ENCODE measurements at regions not wholly inside any gene's neighbourhood (a gene's known extent, or its start where the extent isn't known, plus 50 kb on each side); places are given as distances from the start of the nearest gene placed in this dataset.

- no peak overlapping the region for H3K4me3 ChIP-seq (ENCODE audit: low read length)
- no peak overlapping the region for H2AFZ ChIP-seq (ENCODE audit: low read depth, low read length)
- no peak overlapping the region for H3K27ac ChIP-seq (ENCODE audit: low read length)
- H3K9me3 ChIP-seq (ENCODE audit: low read length), result no peaks in the 10 kb centered on the region
- H3K9ac ChIP-seq (ENCODE audit: low read length), result no peak overlapping the region
- H3K79me2 ChIP-seq (replicated peaks; ENCODE audit: insufficient read depth, low read length), result no peaks in the 10 kb centered on the region
- no peaks in the 10 kb centered on the region for H3F3A ChIP-seq (ENCODE audit: insufficient read depth, low read length, poor library complexity, severe bottlenecking)
- no peaks in the 10 kb centered on the region for H3K9me2 ChIP-seq (ENCODE audit: insufficient read depth, low read length)
- H3K4me2 ChIP-seq (ENCODE audit: low read length), result no peak overlapping the region
- no peak for TF ChIP-seq RAD21 (conservative IDR thresholded peaks at IDR 0.05)
- TF ChIP-seq MXI1 (conservative IDR thresholded peaks at IDR 0.05; ENCODE audit: poor library complexity, severe bottlenecking), result no peak
- no peak for TF ChIP-seq POLR2AphosphoS5 (IDR thresholded peaks at IDR 0.05)
- TF ChIP-seq EZH2 (IDR thresholded peaks at IDR 0.05; ENCODE audit: borderline replicate concordance, insufficient read depth, low read length, poor library complexity, severe bottlenecking), result no peak
- no peaks in the 10 kb centered on the region for H4K20me1 ChIP-seq (ENCODE audit: insufficient read depth)
- H3K36me3 ChIP-seq (ENCODE audit: insufficient read depth, low read length), result no peaks in the 10 kb centered on the region
- H3K27me3 ChIP-seq (ENCODE audit: insufficient read depth, low read depth, low read length), result no peaks in the 10 kb centered on the region
Observed at GRCh38 chr1:199954699-199955098, 72.8 kb upstream of the NR5A2 start.

GRCh38 chr1:199955235-199955634, 72.3 kb upstream of the NR5A2 start:
- H3K4me3 ChIP-seq (ENCODE audit: low read length), result no peak overlapping the region
- H3K9me3 ChIP-seq (ENCODE audit: low read length), result no peaks in the 10 kb centered on the region
- no peaks in the 10 kb centered on the region for H3K36me3 ChIP-seq (ENCODE audit: insufficient read depth, low read length)
- no peaks in the 10 kb centered on the region for H3K79me2 ChIP-seq (replicated peaks; ENCODE audit: insufficient read depth, low read length)
- H3K27me3 ChIP-seq (ENCODE audit: insufficient read depth, low read depth, low read length), result no peaks in the 10 kb centered on the region
- TF ChIP-seq MXI1 (conservative IDR thresholded peaks at IDR 0.05; ENCODE audit: poor library complexity, severe bottlenecking), result no peak
- no peak for TF ChIP-seq EZH2 (IDR thresholded peaks at IDR 0.05; ENCODE audit: borderline replicate concordance, insufficient read depth, low read length, poor library complexity, severe bottlenecking)
- TF ChIP-seq SMC3 (conservative IDR thresholded peaks at IDR 0.05; ENCODE audit: poor library complexity), result no peak
- no peak for TF ChIP-seq REST (IDR thresholded peaks at IDR 0.05; ENCODE audit: borderline replicate concordance)
- TF ChIP-seq, protein P1, sequence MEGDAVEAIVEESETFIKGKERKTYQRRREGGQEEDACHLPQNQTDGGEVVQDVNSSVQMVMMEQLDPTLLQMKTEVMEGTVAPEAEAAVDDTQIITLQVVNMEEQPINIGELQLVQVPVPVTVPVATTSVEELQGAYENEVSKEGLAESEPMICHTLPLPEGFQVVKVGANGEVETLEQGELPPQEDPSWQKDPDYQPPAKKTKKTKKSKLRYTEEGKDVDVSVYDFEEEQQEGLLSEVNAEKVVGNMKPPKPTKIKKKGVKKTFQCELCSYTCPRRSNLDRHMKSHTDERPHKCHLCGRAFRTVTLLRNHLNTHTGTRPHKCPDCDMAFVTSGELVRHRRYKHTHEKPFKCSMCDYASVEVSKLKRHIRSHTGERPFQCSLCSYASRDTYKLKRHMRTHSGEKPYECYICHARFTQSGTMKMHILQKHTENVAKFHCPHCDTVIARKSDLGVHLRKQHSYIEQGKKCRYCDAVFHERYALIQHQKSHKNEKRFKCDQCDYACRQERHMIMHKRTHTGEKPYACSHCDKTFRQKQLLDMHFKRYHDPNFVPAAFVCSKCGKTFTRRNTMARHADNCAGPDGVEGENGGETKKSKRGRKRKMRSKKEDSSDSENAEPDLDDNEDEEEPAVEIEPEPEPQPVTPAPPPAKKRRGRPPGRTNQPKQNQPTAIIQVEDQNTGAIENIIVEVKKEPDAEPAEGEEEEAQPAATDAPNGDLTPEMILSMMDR (IDR thresholded peaks at IDR 0.05; ENCODE audit: poor library complexity, severe bottlenecking), result no peak
- no peak overlapping the region for H3K4me2 ChIP-seq (ENCODE audit: low read length)
- no peak overlapping the region for H2AFZ ChIP-seq (ENCODE audit: low read depth, low read length)
- H3K27ac ChIP-seq (ENCODE audit: low read length), result no peak overlapping the region
- no peaks in the 10 kb centered on the region for H3K9me2 ChIP-seq (ENCODE audit: insufficient read depth, low read length)
- H3F3A ChIP-seq (ENCODE audit: insufficient read depth, low read length, poor library complexity, severe bottlenecking), result no peaks in the 10 kb centered on the region
- H3K9ac ChIP-seq (ENCODE audit: low read length), result no peak overlapping the region
- H4K20me1 ChIP-seq (ENCODE audit: insufficient read depth), result no peaks in the 10 kb centered on the region

DNA sequence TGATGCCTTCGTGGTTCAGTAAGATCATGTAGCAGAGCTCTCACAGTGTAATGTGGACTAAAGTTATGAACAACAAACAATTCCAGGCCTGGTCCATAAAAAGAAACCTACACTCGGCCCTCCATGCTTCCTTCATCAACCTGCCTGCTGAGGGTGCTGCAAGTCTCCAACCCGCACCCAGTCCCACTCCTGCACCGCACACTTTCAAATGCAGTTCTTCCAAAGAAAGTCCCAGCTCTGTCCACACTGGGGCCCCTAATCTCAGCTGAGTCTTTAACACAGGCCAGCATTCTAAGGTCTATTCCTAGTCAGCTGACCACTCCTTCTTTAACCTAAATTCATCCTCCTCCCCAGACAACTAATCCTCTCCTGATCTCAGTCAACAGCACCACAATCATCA, 71.5 kb upstream of the NR5A2 start:
- Histone ChIP-seq H2AFZ (ENCODE audit: low read depth, low read length) (no peak overlapping the region), H3K27me3 (ENCODE audit: insufficient read depth, low read depth, low read length) (no peaks in the 10 kb centered on the region)

More for the DNA sequence above, 71.5 kb upstream of the NR5A2 start:
- no peaks in the 10 kb centered on the region for H3K9me3 ChIP-seq (ENCODE audit: low read length)
- H3K79me2 ChIP-seq (replicated peaks; ENCODE audit: insufficient read depth, low read length), result no peaks in the 10 kb centered on the region
- no peak overlapping the region for H3K27ac ChIP-seq (ENCODE audit: low read length)
- no peaks in the 10 kb centered on the region for H3F3A ChIP-seq (ENCODE audit: insufficient read depth, low read length, poor library complexity, severe bottlenecking)
- TF ChIP-seq RAD21 (conservative IDR thresholded peaks at IDR 0.05), result no peak
- TF ChIP-seq REST (IDR thresholded peaks at IDR 0.05; ENCODE audit: borderline replicate concordance), result no peak
- TF ChIP-seq POLR2AphosphoS5 (IDR thresholded peaks at IDR 0.05), result no peak
- TF ChIP-seq MXI1 (conservative IDR thresholded peaks at IDR 0.05; ENCODE audit: poor library complexity, severe bottlenecking), result no peak
- no peak for TF ChIP-seq EZH2 (IDR thresholded peaks at IDR 0.05; ENCODE audit: borderline replicate concordance, insufficient read depth, low read length, poor library complexity, severe bottlenecking)
- H4K20me1 ChIP-seq (ENCODE audit: insufficient read depth), result no peaks in the 10 kb centered on the region
- H3K36me3 ChIP-seq (ENCODE audit: insufficient read depth, low read length), result no peaks in the 10 kb centered on the region
- H3K9me2 ChIP-seq (ENCODE audit: insufficient read depth, low read length), result no peaks in the 10 kb centered on the region
- no peak overlapping the region for H3K9ac ChIP-seq (ENCODE audit: low read length)
- H3K4me2 ChIP-seq (ENCODE audit: low read length), result no peak overlapping the region
- H3K4me3 ChIP-seq (ENCODE audit: low read length), result no peak overlapping the region

Measured in neural cell (in vitro differentiated cells).